AG10803 (cell line): ENCODE measurements at regions not wholly inside any gene's neighbourhood (a gene's known extent, or its start where the extent isn't known, plus 50 kb on each side); places are given as distances from the start of the nearest gene placed in this dataset.

Source experiments
- DNase-seq: peaks from one replicate; pipeline ENCODE4 v3.0.0; 2010; ENCODE audit warnings: low read depth
- H3K4me3 ChIP-seq: 2 replicates; pipeline ENCODE4 v1.5.1; 2011; ENCODE audit warnings: mild to moderate bottlenecking, low read length, control low read depth
- CTCF ChIP-seq: conservative IDR thresholded peaks from 2 replicates; pipeline ENCODE4 v1.5.1; 2011; ENCODE audit warnings: mild to moderate bottlenecking, low read length, control low read depth, inconsistent platforms

GRCh38 chr7:38068461-38068860, 109.6 kb upstream of the STARD3NL start:
- DNase-seq: no peak
- no peak overlapping the region for H3K4me3 ChIP-seq
- TF ChIP-seq CTCF: no peak

GRCh38 chr7:38069052-38069451, 109.0 kb upstream of the STARD3NL start:
- no peak for TF ChIP-seq CTCF
- DNase-seq: no peak

GRCh38 chr7:38070718-38071117, 107.3 kb upstream of the STARD3NL start:
- peak; percentile 0 for DNase-seq
- peak; percentile 6; the same call in 1 of the 2 replicates for TF ChIP-seq CTCF
- H3K4me3 ChIP-seq: no peak overlapping the region

More at GRCh38 chr7:38069052-38069451, 109.0 kb upstream of the STARD3NL start:
- no peak overlapping the region for H3K4me3 ChIP-seq

GRCh38 chr7:38086857-38087256, 91.2 kb upstream of the STARD3NL start:
- no peak for TF ChIP-seq CTCF
- DNase-seq: no peak
- H3K4me3 ChIP-seq: no peak overlapping the region

- DNase-seq: peak; percentile 54
- TF ChIP-seq CTCF: no peak
- no peak overlapping the region for H3K4me3 ChIP-seq
Measured at GRCh38 chr7:38102507-38102906, 75.5 kb upstream of the STARD3NL start.

GRCh38 chr7:38105874-38106483, 72.1 kb upstream of the STARD3NL start:
- H3K4me3 ChIP-seq: no peak overlapping the region
- DNase-seq: peak; percentile 62
- peak; percentile 77 for TF ChIP-seq CTCF

- DNase-seq: peak; percentile 42
- H3K4me3 ChIP-seq: no peak overlapping the region
- peak; percentile 80 for TF ChIP-seq CTCF
Measured at GRCh38 chr7:38107486-38107893, 70.6 kb upstream of the STARD3NL start.
